Activated CD8-positive, alpha-beta memory T cell treated with anti-CD3 and anti-CD28 coated beads, Interleukin-2, amount 50 U/mL, for 48 hours (primary cell): ENCODE measurements at regions not wholly inside any gene's neighbourhood (a gene's known extent, or its start where the extent isn't known, plus 50 kb on each side); places are given as distances from the start of the nearest gene placed in this dataset.

ENCODE experiments used
- DNase-seq: peaks from one replicate; pipeline ENCODE4 v3.0.0-alpha.2; 2020

DNA sequence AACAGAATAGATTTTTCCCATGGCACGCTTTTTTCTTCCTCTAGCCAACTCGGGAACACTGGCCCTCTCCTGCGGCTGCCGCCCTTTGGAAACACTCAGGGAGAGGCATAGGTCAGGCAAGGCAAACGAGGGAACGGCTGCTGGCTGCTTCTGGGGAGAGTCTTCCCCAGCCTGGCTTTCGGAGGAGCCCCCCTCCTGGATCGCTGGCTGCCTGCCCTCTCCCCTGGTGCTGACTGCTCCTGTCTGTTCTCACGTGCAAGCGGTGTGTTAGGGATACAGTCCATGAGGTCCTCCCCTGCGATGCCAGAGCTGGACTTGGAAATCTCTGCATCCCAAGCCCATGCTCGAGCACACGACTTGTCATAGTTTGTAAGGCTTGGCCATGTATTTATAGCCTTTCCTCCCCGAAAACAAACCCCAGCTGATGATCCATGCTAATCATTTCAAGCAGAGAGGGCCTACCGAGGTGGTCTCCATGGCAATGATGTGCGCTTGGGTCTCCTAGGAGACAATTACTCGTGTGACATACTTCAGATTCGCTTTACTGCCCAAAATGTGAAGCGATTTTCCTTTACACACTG lies 315.6 kb upstream of the ATP10A start:
- no peak for DNase-seq

GRCh38 chr15:26177816-26178215 lies 314.7 kb upstream of the ATP10A start:
- DNase-seq = no peak

DNA sequence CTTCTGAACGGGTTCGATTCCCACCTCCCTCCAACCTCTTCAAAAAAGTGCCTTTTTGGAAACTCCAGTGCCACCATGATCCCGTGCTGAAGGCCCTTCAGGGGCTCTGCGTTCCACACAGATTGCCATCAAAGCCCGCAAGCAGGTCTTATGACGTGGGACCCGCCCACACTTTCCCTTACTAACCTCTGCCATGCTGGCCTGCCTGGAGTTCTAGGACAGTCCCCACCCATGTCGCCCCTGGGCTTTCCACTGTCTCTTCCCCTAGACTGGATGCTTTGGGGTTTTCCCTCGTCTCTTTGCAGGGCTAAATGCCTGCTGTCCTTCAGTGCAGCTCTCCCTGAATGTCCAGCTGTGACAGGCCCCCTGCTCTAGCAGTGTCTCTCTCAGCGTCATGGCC lies 313.7 kb upstream of the ATP10A start:
- no peak for DNase-seq

DNA sequence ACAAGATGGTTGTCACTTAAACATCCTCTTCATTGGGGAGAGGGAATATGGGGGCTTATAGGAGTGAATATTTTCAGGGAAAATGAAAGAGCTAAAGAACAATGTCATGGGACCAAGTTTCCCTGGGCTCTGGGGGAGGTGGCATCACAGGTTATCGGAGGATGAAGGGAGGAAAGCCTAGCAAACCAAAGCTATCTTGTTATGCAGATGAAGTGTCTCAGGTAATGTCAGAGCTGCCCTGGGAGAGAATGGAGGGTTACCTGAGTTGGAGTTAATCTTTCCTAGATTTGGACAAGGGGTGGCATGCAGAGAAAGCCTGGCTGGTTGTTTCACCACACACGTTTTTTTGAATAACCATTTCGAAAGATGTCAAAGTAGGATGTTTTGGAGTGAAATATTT lies 308.1 kb upstream of the ATP10A start:
- no peak for DNase-seq

DNA sequence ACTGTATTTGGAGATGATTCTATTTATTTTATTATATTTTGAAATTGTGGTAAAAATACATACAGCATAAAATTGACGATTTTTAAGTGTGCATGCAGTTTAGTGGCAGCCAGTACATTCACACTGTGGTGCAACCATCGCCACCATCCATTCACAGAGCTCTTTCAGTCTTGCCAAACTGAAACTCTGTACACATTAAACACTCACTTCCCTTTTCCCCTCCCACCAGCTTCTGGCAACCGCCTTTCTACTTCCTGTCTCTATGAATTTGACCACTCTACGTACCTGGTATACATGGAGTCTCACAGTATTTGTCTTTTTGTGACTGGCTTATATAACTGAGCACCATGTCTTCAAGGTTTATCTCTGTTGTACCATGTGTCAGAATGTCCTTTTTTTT lies 303.3 kb upstream of the ATP10A start:
- DNase-seq = no peak

DNA sequence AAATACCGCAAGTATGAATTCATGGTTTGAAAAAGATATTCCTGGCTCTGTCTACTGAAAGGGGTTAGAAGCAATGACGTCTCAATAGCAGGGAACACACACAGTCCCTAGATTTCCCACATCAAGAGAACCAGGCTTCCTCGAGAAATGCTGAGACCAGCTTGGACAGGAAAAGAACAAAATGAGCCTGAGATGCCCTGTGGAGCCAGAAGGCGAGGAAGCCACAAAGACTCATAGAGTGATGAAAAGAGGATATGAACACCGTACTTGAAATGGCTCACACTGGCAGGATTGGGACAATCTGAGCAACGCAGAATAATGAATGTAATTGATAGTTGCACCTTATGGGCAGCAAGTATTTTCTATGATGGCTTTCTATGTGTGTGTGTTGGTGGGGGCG lies 302.4 kb upstream of the ATP10A start:
- no peak for DNase-seq

DNA sequence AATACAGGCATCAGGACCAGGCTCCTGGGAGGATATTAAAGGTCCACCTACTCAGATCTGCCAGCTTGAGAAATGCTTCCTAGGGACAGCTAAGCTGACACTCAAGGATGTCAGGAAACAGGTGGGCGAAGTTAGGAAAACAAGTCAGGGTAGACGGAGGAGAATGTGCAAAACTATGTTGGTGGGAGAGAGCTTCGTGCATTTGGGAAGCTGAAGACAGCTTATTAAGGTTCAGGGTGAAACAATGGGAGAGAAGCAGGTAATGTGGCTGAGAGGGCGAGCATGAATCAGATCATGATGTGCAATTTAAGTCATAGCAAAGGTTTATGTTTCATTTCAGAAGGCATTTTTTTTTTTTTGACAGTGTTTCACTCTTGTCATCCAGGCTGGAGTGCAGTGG lies 297.2 kb upstream of the ATP10A start:
- no peak for DNase-seq

DNA sequence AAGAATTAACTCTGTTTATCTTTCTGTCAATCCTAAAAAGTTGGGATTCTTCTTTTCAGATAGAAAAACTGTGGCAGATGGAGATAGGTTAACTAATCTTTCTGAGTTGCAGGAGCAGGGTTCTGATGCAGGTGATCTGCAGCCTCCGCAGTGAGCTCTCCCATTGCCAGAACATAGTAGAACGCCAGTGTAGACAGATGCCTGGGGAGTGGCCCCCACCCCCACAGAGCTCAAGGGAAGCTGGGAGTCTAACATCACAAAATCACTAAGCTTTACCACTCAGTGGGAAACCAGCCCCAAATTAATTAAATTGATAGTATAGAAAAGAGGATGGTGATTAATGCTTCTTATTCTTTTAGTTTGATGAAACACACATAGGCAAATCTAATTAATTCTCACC lies 295.0 kb upstream of the ATP10A start:
- no peak for DNase-seq

DNA sequence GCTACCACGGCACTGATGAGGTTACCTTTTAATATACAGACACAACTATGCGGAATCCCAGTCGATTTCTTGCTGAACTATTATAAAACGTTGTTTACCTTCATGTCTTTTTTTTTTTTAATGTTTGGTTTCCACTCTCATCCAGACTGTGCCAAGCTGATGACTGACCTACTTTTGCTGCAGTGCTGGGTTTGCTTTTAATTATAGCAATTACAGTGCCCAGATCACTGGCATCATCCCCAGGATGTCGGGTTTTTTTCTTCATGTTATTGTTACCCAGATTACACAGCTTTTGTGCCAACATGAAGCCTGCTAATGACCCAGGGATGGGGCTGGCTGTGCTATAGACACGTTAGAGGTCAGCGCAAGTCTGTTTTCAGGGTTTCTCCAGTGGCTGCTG lies 294.0 kb upstream of the ATP10A start:
- no peak for DNase-seq

DNA sequence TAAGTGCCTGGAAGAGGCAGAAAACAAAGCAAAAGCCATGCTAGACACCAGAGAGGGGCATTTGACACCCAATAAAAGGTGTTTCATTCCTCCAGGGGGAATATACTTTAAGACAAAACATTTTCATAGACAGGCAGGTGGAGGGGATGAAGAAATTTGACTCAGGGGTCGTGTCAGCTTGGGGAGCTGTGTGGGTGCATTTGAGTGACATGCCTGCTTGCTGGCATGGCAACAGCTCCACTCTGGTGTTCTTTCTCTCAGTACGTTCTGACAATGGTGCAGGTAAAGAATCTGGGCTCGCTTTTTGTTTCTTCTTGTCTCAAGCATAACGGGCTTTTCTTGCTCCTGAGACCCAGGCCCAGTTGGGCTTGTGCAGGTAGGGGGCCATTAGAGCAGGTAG lies 292.9 kb upstream of the ATP10A start:
- no peak for DNase-seq

DNA sequence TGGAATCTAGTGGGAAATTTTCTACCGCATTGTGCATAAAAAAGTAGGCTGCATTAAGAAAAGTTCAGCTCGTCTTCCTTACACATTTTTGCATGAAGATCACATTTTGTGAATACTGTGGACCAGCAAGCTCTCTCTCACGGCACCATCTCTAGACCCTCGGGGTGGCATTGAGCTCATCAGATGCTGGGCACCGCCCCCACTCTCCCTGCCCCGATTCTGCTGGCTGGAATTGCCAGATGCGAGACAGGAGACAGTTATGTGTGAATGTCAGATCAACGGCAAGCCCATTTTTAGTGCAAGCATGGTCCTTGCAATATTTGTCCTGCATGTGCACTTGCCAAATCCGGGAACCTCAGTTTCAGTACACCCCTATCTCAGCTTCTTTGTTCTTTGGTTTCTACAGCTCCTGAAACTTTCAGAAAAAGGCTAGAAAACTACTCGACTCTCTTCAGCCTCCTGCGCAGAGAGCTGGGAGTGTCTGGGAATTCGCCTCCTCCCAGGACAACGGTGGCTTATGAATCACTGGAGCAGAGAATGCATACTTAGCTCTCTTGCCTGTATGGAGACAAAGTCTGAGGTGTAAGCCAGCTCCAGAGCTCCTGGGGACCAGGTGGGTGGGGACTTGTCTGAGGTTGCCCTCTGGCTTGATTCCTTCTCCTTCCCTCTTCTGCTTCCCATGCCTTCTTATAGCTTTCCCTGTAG lies 285.2 kb upstream of the ATP10A start:
- no peak for DNase-seq

GRCh38 chr15:26146202-26146601 lies 283.1 kb upstream of the ATP10A start:
- no peak for DNase-seq

DNA sequence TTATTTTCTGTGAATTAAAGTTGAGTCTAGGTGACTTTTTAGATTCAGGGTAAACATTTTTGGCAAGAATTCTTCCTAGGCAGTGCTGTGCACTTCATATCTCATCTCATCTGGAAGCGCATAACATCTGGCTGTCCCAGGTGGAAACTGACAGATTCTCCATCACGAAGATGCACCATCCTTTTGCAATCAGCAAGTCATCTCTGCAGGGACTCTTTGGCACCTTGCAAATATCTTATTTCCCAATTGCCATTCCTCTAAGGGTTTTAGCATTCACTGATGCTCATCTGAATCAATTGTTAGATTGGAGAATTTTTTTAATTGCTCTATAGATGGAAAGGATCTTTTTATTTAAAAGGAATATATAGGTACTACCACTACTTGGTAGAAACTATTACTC lies 282.7 kb upstream of the ATP10A start:
- no peak for DNase-seq

- no peak for DNase-seq
Measured at GRCh38 chr15:26144836-26145235, 281.7 kb upstream of the ATP10A start.

- DNase-seq = no peak
Measured at GRCh38 chr15:26143221-26143620, 280.1 kb upstream of the ATP10A start.

- DNase-seq = no peak
Measured at GRCh38 chr15:26134812-26135211, 271.7 kb upstream of the ATP10A start.

DNA sequence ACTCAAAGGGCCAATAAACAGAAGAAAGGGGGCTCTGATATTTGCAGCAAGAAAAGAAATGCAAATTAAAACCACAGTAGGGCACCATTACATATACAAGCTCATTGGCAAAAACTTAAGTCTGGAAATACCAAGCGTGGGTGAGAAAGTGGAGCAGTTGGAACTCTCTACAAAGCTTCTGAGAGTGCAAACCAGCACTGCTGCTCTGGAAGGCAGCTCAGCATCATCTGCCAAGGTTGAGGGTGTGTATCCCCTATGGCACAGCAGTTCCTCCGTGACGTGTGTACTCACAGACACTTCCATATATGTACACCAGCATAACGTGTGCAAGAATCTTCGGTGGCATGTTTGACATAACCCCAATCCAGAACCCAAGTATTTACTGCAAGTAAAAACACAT lies 271.0 kb upstream of the ATP10A start:
- no peak for DNase-seq

- no peak for DNase-seq
Measured at GRCh38 chr15:26132811-26133210, 269.7 kb upstream of the ATP10A start.

GRCh38 chr15:26129852-26130251 lies 266.7 kb upstream of the ATP10A start:
- DNase-seq = no peak

GRCh38 chr15:26128611-26129140 lies 265.5 kb upstream of the ATP10A start:
- DNase-seq = no peak

- DNase-seq = no peak
Measured at GRCh38 chr15:26126819-26127387, 263.8 kb upstream of the ATP10A start.

- DNase-seq = no peak
Measured at GRCh38 chr15:26126070-26126469, 262.9 kb upstream of the ATP10A start.

- no peak for DNase-seq
Measured at GRCh38 chr15:26125664-26126063, 262.5 kb upstream of the ATP10A start.

DNA sequence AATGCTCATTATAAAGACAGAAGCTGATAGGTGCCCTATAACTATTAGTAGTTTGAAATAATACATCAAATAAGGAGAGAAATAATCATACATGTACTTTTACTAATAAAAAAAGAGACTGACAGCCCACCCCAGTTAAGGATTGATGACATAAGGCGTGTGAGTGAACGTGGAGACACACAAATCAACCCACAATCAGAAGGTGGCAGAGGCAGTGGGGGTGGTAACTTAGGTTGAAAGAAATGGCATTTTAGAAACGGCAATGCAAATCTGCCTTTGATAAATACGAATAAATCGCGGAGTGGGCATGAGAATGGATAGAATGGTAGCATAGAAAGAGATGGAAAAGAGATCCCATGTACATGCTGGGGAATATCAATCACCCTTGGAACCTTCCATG lies 256.2 kb upstream of the ATP10A start:
- DNase-seq = no peak
